H1 (cell line): ENCODE measurements at regions not wholly inside any gene's neighbourhood (a gene's known extent, or its start where the extent isn't known, plus 50 kb on each side); places are given as distances from the start of the nearest gene placed in this dataset.

Experiments
- CBX8 ChIP-seq: fragments of 300-800, 300-1000 bp; sonication (generic); IDR thresholded peaks from 2 replicates; pipeline ENCODE4 v1.7.1; 2016; ENCODE audit warnings: low read depth, low read length, borderline replicate concordance
- EP300 ChIP-seq, 2 experiments: IDR thresholded peaks; 1 replicate in 1 of 2; 2 replicates in 1 of 2; pipeline ENCODE4 v1.6.1; 2011 to 2012; ENCODE audit warnings: low read depth in 2 of 2, low read length in 2 of 2, mild to moderate bottlenecking in 2 of 2, borderline replicate concordance in 1 of 2, inconsistent platforms in 1 of 2, moderate library complexity in 1 of 2
- HDAC2 ChIP-seq, 2 experiments: fragments of 300-600 bp in 1 of 2; sonication (generic) in 1 of 2; IDR thresholded peaks; 2 replicates each; pipeline ENCODE4 v1.6.1; 2011 to 2012; ENCODE audit warnings: low read depth in 2 of 2, low read length in 2 of 2, mild to moderate bottlenecking in 2 of 2, moderate library complexity in 2 of 2, borderline replicate concordance in 1 of 2, inconsistent platforms in 1 of 2
- NANOG ChIP-seq: IDR thresholded peaks from 2 replicates; pipeline ENCODE4 v1.6.1; 2011; ENCODE audit warnings: low read length, low read depth, mild to moderate bottlenecking, inconsistent platforms; ENCODE audit not compliant: insufficient read depth, poor library complexity, severe bottlenecking
- PHF8 ChIP-seq: fragments of 200-600 bp; sonication (generic); conservative IDR thresholded peaks from 2 replicates; pipeline ENCODE4 v1.7.1; 2012; ENCODE audit warnings: low read depth, mild to moderate bottlenecking, inconsistent platforms, low read length, moderate library complexity
- SIN3A ChIP-seq, 2 experiments: IDR thresholded peaks in 1 of 2; conservative IDR thresholded peaks in 1 of 2; 2 replicates each; pipeline ENCODE4 v1.6.1; 2011 to 2012; ENCODE audit warnings: low read length in 2 of 2, improper control_type of control experiment in 1 of 2, low read depth in 1 of 2, mild to moderate bottlenecking in 1 of 2
- SIRT6 ChIP-seq: IDR thresholded peaks from one replicate; pipeline ENCODE4 v1.7.1; 2012; ENCODE audit warnings: low read length, inconsistent platforms
- TF ChIP-seq, protein P1 (sequence below): fragments of 300-600 bp; sonication (generic); IDR thresholded peaks from 2 replicates; pipeline ENCODE4 v1.7.1; 2012; ENCODE audit warnings: low read length, moderate library complexity, mild to moderate bottlenecking, inconsistent platforms; ENCODE audit not compliant: insufficient replicate concordance

DNA sequence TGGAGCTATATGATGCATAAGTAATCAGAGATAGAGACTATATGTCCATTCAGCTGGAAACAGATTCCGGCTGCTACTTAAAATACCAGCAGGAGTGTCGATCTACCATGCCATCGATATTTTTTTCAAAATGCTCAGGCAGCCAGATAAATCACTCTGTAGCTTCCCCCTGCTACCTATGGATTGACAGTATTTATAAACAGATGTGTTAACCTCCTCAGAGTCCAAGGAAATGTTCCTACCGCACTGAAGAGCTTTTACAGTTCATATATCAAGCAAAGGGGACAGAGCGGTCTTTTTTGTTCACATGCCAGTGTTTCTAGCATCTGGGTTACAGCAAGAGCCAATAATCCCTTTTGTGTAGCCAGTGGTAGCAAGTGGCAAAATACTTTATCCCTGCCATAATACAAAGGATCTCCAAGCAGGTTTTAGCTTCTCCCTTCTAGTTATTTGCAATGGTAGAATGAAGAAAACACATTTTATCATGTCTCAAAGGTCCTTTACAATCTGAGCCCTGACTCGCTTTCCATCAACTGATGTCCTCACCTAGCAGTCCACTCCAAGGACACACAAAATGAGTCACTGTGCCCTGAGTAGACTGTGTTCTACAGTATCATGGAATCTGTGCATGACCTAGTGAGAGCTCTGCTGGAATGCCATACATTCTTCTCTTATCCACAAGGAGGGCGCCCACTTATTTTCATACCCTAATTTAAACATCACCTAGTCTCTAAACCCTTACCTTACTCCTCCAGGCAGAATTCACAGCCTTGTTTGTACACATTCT lies 507.0 kb downstream of the TBL1XR1 start (continued):
- TF ChIP-seq, protein P1, sequence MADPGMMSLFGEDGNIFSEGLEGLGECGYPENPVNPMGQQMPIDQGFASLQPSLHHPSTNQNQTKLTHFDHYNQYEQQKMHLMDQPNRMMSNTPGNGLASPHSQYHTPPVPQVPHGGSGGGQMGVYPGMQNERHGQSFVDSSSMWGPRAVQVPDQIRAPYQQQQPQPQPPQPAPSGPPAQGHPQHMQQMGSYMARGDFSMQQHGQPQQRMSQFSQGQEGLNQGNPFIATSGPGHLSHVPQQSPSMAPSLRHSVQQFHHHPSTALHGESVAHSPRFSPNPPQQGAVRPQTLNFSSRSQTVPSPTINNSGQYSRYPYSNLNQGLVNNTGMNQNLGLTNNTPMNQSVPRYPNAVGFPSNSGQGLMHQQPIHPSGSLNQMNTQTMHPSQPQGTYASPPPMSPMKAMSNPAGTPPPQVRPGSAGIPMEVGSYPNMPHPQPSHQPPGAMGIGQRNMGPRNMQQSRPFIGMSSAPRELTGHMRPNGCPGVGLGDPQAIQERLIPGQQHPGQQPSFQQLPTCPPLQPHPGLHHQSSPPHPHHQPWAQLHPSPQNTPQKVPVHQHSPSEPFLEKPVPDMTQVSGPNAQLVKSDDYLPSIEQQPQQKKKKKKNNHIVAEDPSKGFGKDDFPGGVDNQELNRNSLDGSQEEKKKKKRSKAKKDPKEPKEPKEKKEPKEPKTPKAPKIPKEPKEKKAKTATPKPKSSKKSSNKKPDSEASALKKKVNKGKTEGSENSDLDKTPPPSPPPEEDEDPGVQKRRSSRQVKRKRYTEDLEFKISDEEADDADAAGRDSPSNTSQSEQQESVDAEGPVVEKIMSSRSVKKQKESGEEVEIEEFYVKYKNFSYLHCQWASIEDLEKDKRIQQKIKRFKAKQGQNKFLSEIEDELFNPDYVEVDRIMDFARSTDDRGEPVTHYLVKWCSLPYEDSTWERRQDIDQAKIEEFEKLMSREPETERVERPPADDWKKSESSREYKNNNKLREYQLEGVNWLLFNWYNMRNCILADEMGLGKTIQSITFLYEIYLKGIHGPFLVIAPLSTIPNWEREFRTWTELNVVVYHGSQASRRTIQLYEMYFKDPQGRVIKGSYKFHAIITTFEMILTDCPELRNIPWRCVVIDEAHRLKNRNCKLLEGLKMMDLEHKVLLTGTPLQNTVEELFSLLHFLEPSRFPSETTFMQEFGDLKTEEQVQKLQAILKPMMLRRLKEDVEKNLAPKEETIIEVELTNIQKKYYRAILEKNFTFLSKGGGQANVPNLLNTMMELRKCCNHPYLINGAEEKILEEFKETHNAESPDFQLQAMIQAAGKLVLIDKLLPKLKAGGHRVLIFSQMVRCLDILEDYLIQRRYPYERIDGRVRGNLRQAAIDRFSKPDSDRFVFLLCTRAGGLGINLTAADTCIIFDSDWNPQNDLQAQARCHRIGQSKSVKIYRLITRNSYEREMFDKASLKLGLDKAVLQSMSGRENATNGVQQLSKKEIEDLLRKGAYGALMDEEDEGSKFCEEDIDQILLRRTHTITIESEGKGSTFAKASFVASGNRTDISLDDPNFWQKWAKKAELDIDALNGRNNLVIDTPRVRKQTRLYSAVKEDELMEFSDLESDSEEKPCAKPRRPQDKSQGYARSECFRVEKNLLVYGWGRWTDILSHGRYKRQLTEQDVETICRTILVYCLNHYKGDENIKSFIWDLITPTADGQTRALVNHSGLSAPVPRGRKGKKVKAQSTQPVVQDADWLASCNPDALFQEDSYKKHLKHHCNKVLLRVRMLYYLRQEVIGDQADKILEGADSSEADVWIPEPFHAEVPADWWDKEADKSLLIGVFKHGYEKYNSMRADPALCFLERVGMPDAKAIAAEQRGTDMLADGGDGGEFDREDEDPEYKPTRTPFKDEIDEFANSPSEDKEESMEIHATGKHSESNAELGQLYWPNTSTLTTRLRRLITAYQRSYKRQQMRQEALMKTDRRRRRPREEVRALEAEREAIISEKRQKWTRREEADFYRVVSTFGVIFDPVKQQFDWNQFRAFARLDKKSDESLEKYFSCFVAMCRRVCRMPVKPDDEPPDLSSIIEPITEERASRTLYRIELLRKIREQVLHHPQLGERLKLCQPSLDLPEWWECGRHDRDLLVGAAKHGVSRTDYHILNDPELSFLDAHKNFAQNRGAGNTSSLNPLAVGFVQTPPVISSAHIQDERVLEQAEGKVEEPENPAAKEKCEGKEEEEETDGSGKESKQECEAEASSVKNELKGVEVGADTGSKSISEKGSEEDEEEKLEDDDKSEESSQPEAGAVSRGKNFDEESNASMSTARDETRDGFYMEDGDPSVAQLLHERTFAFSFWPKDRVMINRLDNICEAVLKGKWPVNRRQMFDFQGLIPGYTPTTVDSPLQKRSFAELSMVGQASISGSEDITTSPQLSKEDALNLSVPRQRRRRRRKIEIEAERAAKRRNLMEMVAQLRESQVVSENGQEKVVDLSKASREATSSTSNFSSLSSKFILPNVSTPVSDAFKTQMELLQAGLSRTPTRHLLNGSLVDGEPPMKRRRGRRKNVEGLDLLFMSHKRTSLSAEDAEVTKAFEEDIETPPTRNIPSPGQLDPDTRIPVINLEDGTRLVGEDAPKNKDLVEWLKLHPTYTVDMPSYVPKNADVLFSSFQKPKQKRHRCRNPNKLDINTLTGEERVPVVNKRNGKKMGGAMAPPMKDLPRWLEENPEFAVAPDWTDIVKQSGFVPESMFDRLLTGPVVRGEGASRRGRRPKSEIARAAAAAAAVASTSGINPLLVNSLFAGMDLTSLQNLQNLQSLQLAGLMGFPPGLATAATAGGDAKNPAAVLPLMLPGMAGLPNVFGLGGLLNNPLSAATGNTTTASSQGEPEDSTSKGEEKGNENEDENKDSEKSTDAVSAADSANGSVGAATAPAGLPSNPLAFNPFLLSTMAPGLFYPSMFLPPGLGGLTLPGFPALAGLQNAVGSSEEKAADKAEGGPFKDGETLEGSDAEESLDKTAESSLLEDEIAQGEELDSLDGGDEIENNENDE: no peak
- no peak for TF ChIP-seq CBX8
- TF ChIP-seq SIN3A (conservative IDR thresholded peaks at IDR 0.05 in 1 of 2, IDR thresholded peaks at IDR 0.05 in 1 of 2; ENCODE audit: low read depth in 1 of 2, low read length in 2 of 2): no peak
- TF ChIP-seq SIRT6: no peak
- no peak for TF ChIP-seq PHF8
- TF ChIP-seq HDAC2 (IDR thresholded peaks at IDR 0.05; ENCODE audit: borderline replicate concordance in 1 of 2, low read depth in 2 of 2, low read length in 2 of 2): no peak
- no peak for TF ChIP-seq NANOG
- no peak for TF ChIP-seq EP300 (IDR thresholded peaks at IDR 0.05; ENCODE audit: borderline replicate concordance in 1 of 2, low read depth in 2 of 2, low read length in 2 of 2)
